ENCODE measurements at regions not wholly inside any gene's neighbourhood (a gene's known extent, or its start where the extent isn't known, plus 50 kb on each side); places are given as distances from the start of the nearest gene placed in this dataset.

- Histone ChIP-seq H3K4me1 (ENCODE audit: control insufficient read depth in 2 of 2, insufficient read depth in 2 of 2, low read length in 2 of 2) (peaks cover 0 to 22% of the 10 kb centered on the region in 2 donors), H3K4me3 (ENCODE audit: low read length in 2 of 2) (no peak overlapping the region), H3K27me3 (ENCODE audit: control insufficient read depth in 2 of 2, insufficient read depth in 1 of 2, low read length in 1 of 2) (no peaks in the 10 kb centered on the region), H3K27ac (ENCODE audit: low read depth in 1 of 2, low read length in 1 of 2) (peak overlapping the region in 1 of 2 donors; percentile 42), H3K9me3 (ENCODE audit: control insufficient read depth in 2 of 2, insufficient read depth in 1 of 2, low read length in 1 of 2) (no peaks in the 10 kb centered on the region), H3K36me3 (ENCODE audit: control insufficient read depth in 2 of 2, insufficient read depth in 2 of 2, low read length in 1 of 2) (no peaks in the 10 kb centered on the region)
- DNase-seq (ENCODE audit: low read depth in 6 of 9, low spot score in 9 of 9), result peak; percentile 29 to 78 (median 50)
- 42% methylated on average over 18 of the region's 18 CpGs for WGBS
Measured at GRCh38 chr5:160506006-160507004, 84.7 kb downstream of the PTTG1 start.

- Histone ChIP-seq H3K4me1 (ENCODE audit: control insufficient read depth in 2 of 2, insufficient read depth in 2 of 2, low read length in 2 of 2) (peaks cover 0 to 22% of the 10 kb centered on the region in 2 donors), H3K27me3 (ENCODE audit: control insufficient read depth in 2 of 2, insufficient read depth in 1 of 2, low read length in 1 of 2) (no peaks in the 10 kb centered on the region), H3K4me3 (ENCODE audit: low read length in 2 of 2) (no peak overlapping the region), H3K36me3 (ENCODE audit: control insufficient read depth in 2 of 2, insufficient read depth in 2 of 2, low read length in 1 of 2) (no peaks in the 10 kb centered on the region), H3K27ac (ENCODE audit: low read depth in 1 of 2, low read length in 1 of 2) (no peak overlapping the region), H3K9me3 (ENCODE audit: control insufficient read depth in 2 of 2, insufficient read depth in 1 of 2, low read length in 1 of 2) (no peaks in the 10 kb centered on the region)
- 89% methylated on average over 5 of the region's 5 CpGs for WGBS
- DNase-seq (ENCODE audit: low read depth in 6 of 9, low spot score in 9 of 9), result peak in 1 of 9 donors; percentile 18
Measured at GRCh38 chr5:160507221-160507721, 85.6 kb downstream of the PTTG1 start.

GRCh38 chr5:160508780-160509361, 87.2 kb downstream of the PTTG1 start:
- H3K9me3 ChIP-seq (ENCODE audit: control insufficient read depth in 2 of 2, insufficient read depth in 1 of 2, low read length in 1 of 2), result no peaks in the 10 kb centered on the region
- DNase-seq (ENCODE audit: low read depth in 6 of 9, low spot score in 9 of 9), result peak; percentile 61 to 90 (median 75)

GRCh38 chr5:160511280-160511929, 89.8 kb downstream of the PTTG1 start:
- no peak overlapping the region for H3K4me3 ChIP-seq (ENCODE audit: low read length in 2 of 2)
- 93% methylated on average over 12 of the region's 12 CpGs for WGBS
- H3K36me3 ChIP-seq (ENCODE audit: control insufficient read depth in 2 of 2, insufficient read depth in 2 of 2, low read length in 1 of 2), result no peaks in the 10 kb centered on the region
- no peaks in the 10 kb centered on the region for H3K9me3 ChIP-seq (ENCODE audit: control insufficient read depth in 2 of 2, insufficient read depth in 1 of 2, low read length in 1 of 2)
- no peak overlapping the region for H3K27ac ChIP-seq (ENCODE audit: low read depth in 1 of 2, low read length in 1 of 2)
- no peaks in the 10 kb centered on the region for H3K27me3 ChIP-seq (ENCODE audit: control insufficient read depth in 2 of 2, insufficient read depth in 1 of 2, low read length in 1 of 2)
- H3K4me1 ChIP-seq (ENCODE audit: control insufficient read depth in 2 of 2, insufficient read depth in 2 of 2, low read length in 2 of 2), result peaks cover 0 to 15% of the 10 kb centered on the region in 2 donors
- no peak for DNase-seq (ENCODE audit: low read depth in 6 of 9, low spot score in 9 of 9)

More at GRCh38 chr5:160508780-160509361, 87.2 kb downstream of the PTTG1 start:
- 17% methylated on average over 9 of the region's 9 CpGs for WGBS
- Histone ChIP-seq H3K4me3 (ENCODE audit: low read length in 2 of 2) (no peak overlapping the region), H3K36me3 (ENCODE audit: control insufficient read depth in 2 of 2, insufficient read depth in 2 of 2, low read length in 1 of 2) (no peaks in the 10 kb centered on the region), H3K27ac (ENCODE audit: low read depth in 1 of 2, low read length in 1 of 2) (no peak overlapping the region), H3K4me1 (ENCODE audit: control insufficient read depth in 2 of 2, insufficient read depth in 2 of 2, low read length in 2 of 2) (peaks cover 0 to 22% of the 10 kb centered on the region in 2 donors), H3K27me3 (ENCODE audit: control insufficient read depth in 2 of 2, insufficient read depth in 1 of 2, low read length in 1 of 2) (no peaks in the 10 kb centered on the region)
